K562 (cell line): ENCODE measurements at regions not wholly inside any gene's neighbourhood (a gene's known extent, or its start where the extent isn't known, plus 50 kb on each side); places are given as distances from the start of the nearest gene placed in this dataset.

Source experiments
- ATAC-seq: fragments of 200-7000 bp; cut with Tn5 transposase; 3 replicates; pipeline ENCODE4 v1.9.1; 2020; ENCODE audit warnings: moderate library complexity
- BruUV-seq: library from RNA; stranded (reverse); fragments of 400-500 nt; replicated peaks from 2 replicates; lab custom pipeline; 2021; lab: Mats Ljungman, UMichigan
- CTCF ChIA-PET: fragments of 300-600 bp; formaldehyde crosslinking; extraction: SDS; loops from one replicate; lab custom pipeline; 2021; ENCODE audit warnings: low intra/inter-chr PET ratio; lab: Yijun Ruan, JAX
- POLR2A ChIA-PET: fragments of 300-600, 350-650 bp; sonication (Branson Sonifier 250); formaldehyde crosslinking; extraction: SDS; loops from one replicate; lab custom pipeline; 2021; ENCODE audit warnings: antibody characterized with exemption, inconsistent platforms; lab: Yijun Ruan, JAX
- DNase-seq, 4 experiments: peaks; one replicate each; pipeline versions ENCODE4 v3.0.0 to v3.0.0-alpha.2; 2011 to 2018; ENCODE audit warnings: low spot score in 3 of 4, mixed read lengths in 3 of 4; ENCODE audit errors: extremely low read depth in 1 of 4
- FAIRE-seq: peaks from 2 replicates; lab custom pipeline; 2011; peaks lifted over from hg19 to GRCh38; lab: Jason Lieb, UNC
- H2AFZ ChIP-seq: 2 replicates; pipeline ENCODE4 v1.6.0; 2011; ENCODE audit warnings: low read depth, low read length, control low read depth, inconsistent platforms
- H3K27ac ChIP-seq: fragments of 200-600 bp; 3 replicates; pipeline ENCODE4 v1.8.0; 2011; ENCODE audit warnings: low read depth, mild to moderate bottlenecking, control low read depth, inconsistent platforms, low read length, moderate library complexity, mixed read lengths; ENCODE audit errors: extremely low read depth
- H3K27me3 ChIP-seq, 2 experiments: fragments of 300-600 bp in 1 of 2; 2 replicates in 1 of 2; 3 replicates in 1 of 2; pipeline versions ENCODE4 v1.6.0 to v1.8.0; 2011; ENCODE audit warnings: inconsistent platforms in 2 of 2, low read length in 2 of 2, mild to moderate bottlenecking in 1 of 2, mixed read lengths in 1 of 2, moderate library complexity in 1 of 2; ENCODE audit not compliant: control insufficient read depth in 2 of 2, insufficient read depth in 2 of 2
- H3K36me3 ChIP-seq: fragments of 300-600 bp; 3 replicates; pipeline ENCODE4 v1.8.0; 2011; ENCODE audit warnings: mild to moderate bottlenecking, low read length, inconsistent platforms; ENCODE audit not compliant: control insufficient read depth, insufficient read depth
- H3K4me1 ChIP-seq, 2 experiments: fragments of 200-600 bp in 1 of 2; replicated peaks in 1 of 2; 2 replicates in 1 of 2; 3 replicates in 1 of 2; pipeline versions ENCODE4 v1.5.1 to v1.8.0; 2011; ENCODE audit warnings: inconsistent platforms in 2 of 2, low read length in 2 of 2, mild to moderate bottlenecking in 1 of 2, mixed read lengths in 1 of 2, moderate library complexity in 1 of 2; ENCODE audit not compliant: control insufficient read depth in 2 of 2, insufficient read depth in 2 of 2
- H3K4me2 ChIP-seq: 2 replicates; pipeline ENCODE4 v1.6.1; 2011; ENCODE audit warnings: low read length, control low read depth, inconsistent platforms, mixed read lengths; ENCODE audit not compliant: insufficient read depth
- H3K4me3 ChIP-seq: fragments of 200-600 bp; sonication (generic), shearing (Covaris generic); 2 replicates; pipeline ENCODE4 v1.5.1; 2016; ENCODE audit warnings: control low read depth, inconsistent platforms
- H3K79me2 ChIP-seq: fragments of 200-600 bp; 3 replicates; pipeline ENCODE4 v1.8.0; 2011; ENCODE audit warnings: low read length, inconsistent platforms; ENCODE audit not compliant: control insufficient read depth, insufficient read depth
- H3K9ac ChIP-seq, 2 experiments: 2 replicates each; pipeline versions ENCODE4 v1.6.0 to v1.6.1; 2011; ENCODE audit warnings: low read depth in 2 of 2, low read length in 2 of 2, control low read depth in 1 of 2, inconsistent platforms in 1 of 2, mild to moderate bottlenecking in 1 of 2, mixed read lengths in 1 of 2; ENCODE audit not compliant: insufficient read depth in 1 of 2
- H3K9me1 ChIP-seq: one replicate; pipeline ENCODE4 v1.6.0; 2011; ENCODE audit warnings: inconsistent platforms, mild to moderate bottlenecking, low read length, moderate library complexity; ENCODE audit not compliant: control insufficient read depth, insufficient read depth
- H3K9me3 ChIP-seq: replicated peaks from 2 replicates; pipeline ENCODE4 v1.5.1; 2011; ENCODE audit warnings: low read depth, low read length, inconsistent platforms; ENCODE audit not compliant: control insufficient read depth, insufficient read depth
- H4K20me1 ChIP-seq: replicated peaks from 2 replicates; pipeline ENCODE4 v1.6.1; 2011; ENCODE audit warnings: low read length, inconsistent platforms, mixed read lengths; ENCODE audit not compliant: control insufficient read depth, insufficient read depth
- ARHGAP35 ChIP-seq: fragments of 450-650 bp; IDR thresholded peaks from 2 replicates; pipeline ENCODE4 v1.6.1; 2018; ENCODE audit not compliant: partially characterized antibody
- ESRRB ChIP-seq: fragments of 250-450 bp; sonication (Bioruptor Pico); IDR thresholded peaks from 2 replicates; pipeline ENCODE4 v1.5.0; 2020; ENCODE audit warnings: mild to moderate bottlenecking, moderate library complexity, borderline replicate concordance
- GTF2F1 ChIP-seq: IDR thresholded peaks from 2 replicates; pipeline ENCODE4 v1.6.1; 2011; ENCODE audit warnings: low read depth, low read length, improper control_type of control experiment
- HDAC6 ChIP-seq: IDR thresholded peaks from 2 replicates; pipeline ENCODE4 v1.6.1; 2012; ENCODE audit warnings: low read depth, mild to moderate bottlenecking, control low read depth, inconsistent platforms, low read length, moderate library complexity
- IRF2 ChIP-seq: sonication (generic); formaldehyde crosslinking; IDR thresholded peaks from 2 replicates; pipeline ENCODE4 v1.8.1; 2022; ENCODE audit warnings: mild to moderate bottlenecking, missing genetic modification reagents
- SRSF3 ChIP-seq: fragments of 200-400 bp; formaldehyde crosslinking; IDR thresholded peaks from 2 replicates; pipeline ENCODE4 v1.6.1; 2016; ENCODE audit warnings: mild to moderate bottlenecking, low read length, moderate library complexity; ENCODE audit not compliant: insufficient read depth
- ZSCAN32 ChIP-seq: fragments of 450-650 bp; formaldehyde crosslinking; IDR thresholded peaks from 2 replicates; pipeline ENCODE4 v1.4.0; 2020; ENCODE audit warnings: mild to moderate bottlenecking, moderate library complexity
- WGBS: fragments of 100-300 bp; shearing (Covaris generic); methylation state at CpG from one replicate; pipeline ENCODE4 v1.1.6; 2016; ENCODE audit warnings: low coverage, mixed read lengths; ENCODE audit not compliant: insufficient coverage; ENCODE audit errors: missing lambda C conversion rate; 5-methylcytosine and 5-hydroxymethylcytosine counted together
- in situ Hi-C: fragments of 300-500 bp; cut with MboI; formaldehyde crosslinking; loops from 4 replicates; pipeline ENCODE4 v1.15.0; 2018; ENCODE audit warnings: inconsistent platforms, mixed read lengths
- intact Hi-C: fragments of 100-400 bp; cut with micrococcal nuclease; formaldehyde crosslinking; loops from 2 replicates; pipeline ENCODE4 v1.14.2; 2022

GRCh38 chr2:242036653-242036950, 167.1 kb downstream of the RTP5 start:
- Histone ChIP-seq H2AFZ (no peak overlapping the region), H3K9me1 (no peaks in the 10 kb centered on the region), H3K9ac (no peak overlapping the region), H4K20me1 (peaks cover 5% of the 10 kb centered on the region), H3K27me3 (peaks cover 49 to 85% of the 10 kb centered on the region in 2 experiments), H3K27ac (no peak overlapping the region), H3K9me3 (0 out of 2 replicates have a peak, but pooled peaks cover under 1% of the 10 kb centered on the region), H3K4me2 (no peak overlapping the region), H3K4me1 (peaks cover 0 to 11% of the 10 kb centered on the region in 2 experiments; a peak in 2 of 5 replicates), H3K36me3 (no peaks in the 10 kb centered on the region), H3K79me2 (no peaks in the 10 kb centered on the region), H3K4me3 (no peak overlapping the region)
- intact Hi-C loops, result no loop called here
- in situ Hi-C loops, result no loop called here
- TF ChIP-seq ZSCAN32 (CRISPR knock-in tag) (no peak), GTF2F1 (no peak), SRSF3 (no peak)
- WGBS, result 0% methylated on average over 2 of the region's 7 CpGs
- no TSS peak for BruUV-seq
- DNase-seq (no peak), ATAC-seq (no peak), FAIRE-seq (no peak)
- ChIA-PET POLR2A (no interaction called here), CTCF (no interaction called here)

GRCh38 chr2:242038166-242038927, 168.8 kb downstream of the RTP5 start:
- TF ChIP-seq ESRRB (CRISPR knock-in tag) (no peak), IRF2 (CRISPR knock-in tag) (no peak), HDAC6 (no peak), ARHGAP35 (no peak)
- no peak overlapping the region for H3K27ac ChIP-seq
- DNase-seq (no peak), FAIRE-seq (no peak), ATAC-seq (no peak)
- H3K36me3 ChIP-seq, result no peaks in the 10 kb centered on the region
- no peaks in the 10 kb centered on the region for H3K9me1 ChIP-seq
- ChIA-PET CTCF (no interaction called here), POLR2A (interaction anchor here (0.5 to 1.0 kb wide), 2 partner anchors 15 to 467 kb away, joined by 3 to 5 read pairs; no protein-coding TSS in a partner anchor)
- no TSS peak for BruUV-seq
- H3K4me2 ChIP-seq, result no peak overlapping the region
- no peaks in the 10 kb centered on the region for H3K79me2 ChIP-seq
- H3K27me3 ChIP-seq, result peaks cover 44 to 70% of the 10 kb centered on the region in 2 experiments
- intact Hi-C loops (no loop called here), in situ Hi-C loops (no loop called here)
- H2AFZ ChIP-seq, result no peak overlapping the region
- H3K4me1 ChIP-seq, result peaks cover 0 to 11% of the 10 kb centered on the region in 2 experiments; a peak in 2 of 5 replicates
- peaks cover 4% of the 10 kb centered on the region for H4K20me1 ChIP-seq
- 0 out of 2 replicates have a peak, but pooled peaks cover 1% of the 10 kb centered on the region for H3K9me3 ChIP-seq
- 13% methylated on average over 20 of the region's 20 CpGs for WGBS
- H3K4me3 ChIP-seq, result no peak overlapping the region
- no peak overlapping the region for H3K9ac ChIP-seq
